NCI-H2107 treated with DMSO at 0.1 percent for 48 hours (cell line): ENCODE measurements at regions not wholly inside any gene's neighbourhood (a gene's known extent, or its start where the extent isn't known, plus 50 kb on each side); places are given as distances from the start of the nearest gene placed in this dataset.
"Not testable (repeated sequence)": the region's sequence is repeated elsewhere in the genome, so short reads cannot be mapped to it uniquely, and the experiment has no call there.

Experiments
- DNase-seq: peaks from one replicate; lab custom pipeline; 2025; ENCODE audit not compliant: unreplicated experiment; lab: John Stamatoyannopoulos, UW

DNA sequence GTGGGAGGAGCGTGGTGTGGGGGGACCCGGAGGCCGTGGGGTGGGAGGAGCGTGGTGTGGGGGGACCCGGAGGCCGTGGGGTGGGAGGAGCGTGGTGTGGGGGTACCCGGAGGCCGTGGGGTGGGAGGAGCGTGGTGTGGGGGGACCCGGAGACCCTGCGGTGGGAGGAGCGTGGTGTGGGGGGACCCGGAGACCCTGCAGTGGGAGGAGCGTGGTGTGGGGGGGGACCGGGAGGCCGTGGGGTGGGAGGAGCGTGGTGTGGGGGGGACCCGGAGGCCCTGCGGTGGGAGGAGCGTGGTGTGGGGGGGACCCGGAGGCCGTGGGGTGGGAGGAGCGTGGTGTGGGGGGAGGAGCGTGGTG, 203.5 kb downstream of the DLL1 start:
- DNase-seq, result not testable (repeated sequence)

DNA sequence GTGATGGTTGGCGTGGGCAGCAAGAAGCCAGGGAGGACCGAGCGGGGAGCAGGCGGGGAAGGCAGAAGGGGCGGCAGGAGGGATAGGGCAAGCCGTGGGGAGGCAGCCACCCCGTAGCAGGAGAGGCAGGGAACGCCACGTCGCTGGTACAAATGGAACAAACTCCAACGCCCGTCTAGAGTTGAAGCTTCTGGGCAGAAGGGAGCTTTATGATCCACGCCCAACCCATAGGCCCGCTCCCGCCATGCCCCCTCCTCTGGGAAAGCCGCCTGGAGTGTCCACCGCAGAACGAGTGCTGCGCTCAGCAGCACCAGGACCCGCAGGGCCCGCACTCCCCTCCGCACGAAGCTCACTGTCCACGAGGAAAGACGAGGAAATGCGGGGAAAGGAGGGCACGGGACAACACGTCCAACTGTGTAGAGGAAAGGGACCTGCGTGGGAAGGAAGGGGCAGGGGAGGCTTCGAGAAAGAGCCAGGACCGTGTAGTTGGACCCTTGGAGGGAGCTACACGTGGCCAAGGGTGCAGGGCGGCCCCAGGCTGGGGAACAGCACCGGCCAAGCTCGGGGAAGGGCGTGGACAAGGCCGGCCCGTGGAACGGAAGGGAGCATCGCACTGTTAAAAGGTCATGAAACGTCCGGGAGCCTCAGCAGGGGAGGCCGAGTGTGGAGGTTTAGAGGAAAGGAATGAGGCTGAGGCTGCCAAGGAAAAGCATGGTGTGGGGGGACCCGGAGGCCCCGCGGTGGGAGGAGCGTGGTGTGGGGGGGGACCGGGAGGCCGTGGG, 204.0 kb downstream of the DLL1 start:
- DNase-seq, result no peak

DNA sequence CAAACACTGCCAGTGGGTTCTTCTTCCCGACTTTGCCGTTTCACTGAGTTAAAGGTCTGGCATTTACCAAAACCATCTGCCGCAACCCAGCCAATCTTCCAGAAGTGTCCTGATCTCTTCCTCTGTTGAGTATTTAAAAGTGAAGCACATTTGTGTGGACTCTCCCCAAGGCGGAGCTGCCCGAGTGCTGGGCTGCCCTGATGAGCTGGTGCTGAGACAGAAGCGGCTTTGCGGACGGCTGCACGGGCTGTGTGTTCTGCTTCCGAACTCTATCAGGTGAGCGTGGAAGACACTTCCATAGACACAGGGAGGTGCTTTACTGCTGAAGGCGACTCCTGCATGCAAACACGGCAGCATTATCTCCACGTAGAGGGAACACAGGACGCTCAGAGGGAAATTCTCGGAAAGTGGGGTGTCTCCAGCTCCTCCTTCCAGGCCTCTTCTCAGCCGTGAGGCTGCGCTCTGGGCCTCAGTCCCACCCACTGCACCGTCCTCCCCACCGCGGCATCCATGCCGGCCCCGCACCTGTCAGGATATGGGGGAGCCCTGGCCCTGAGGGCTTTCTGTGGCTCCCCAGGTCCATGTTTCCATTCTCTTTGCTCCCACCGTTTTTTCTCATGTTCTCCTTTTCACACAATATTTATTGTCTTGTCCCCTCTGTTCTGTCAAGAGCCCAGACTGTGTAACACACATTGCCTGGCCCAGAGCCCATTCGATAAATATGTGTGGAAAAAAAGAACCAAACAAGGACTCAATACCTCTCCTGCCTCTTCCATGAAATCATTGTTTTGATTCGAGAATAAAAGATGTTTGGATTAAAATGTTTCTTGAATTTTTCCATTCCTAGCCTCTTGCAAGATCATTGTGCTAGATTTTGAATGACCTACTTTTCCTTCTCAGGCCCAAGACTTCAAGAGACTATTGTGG, 205.1 kb downstream of the DLL1 start:
- DNase-seq, result no peak

DNA sequence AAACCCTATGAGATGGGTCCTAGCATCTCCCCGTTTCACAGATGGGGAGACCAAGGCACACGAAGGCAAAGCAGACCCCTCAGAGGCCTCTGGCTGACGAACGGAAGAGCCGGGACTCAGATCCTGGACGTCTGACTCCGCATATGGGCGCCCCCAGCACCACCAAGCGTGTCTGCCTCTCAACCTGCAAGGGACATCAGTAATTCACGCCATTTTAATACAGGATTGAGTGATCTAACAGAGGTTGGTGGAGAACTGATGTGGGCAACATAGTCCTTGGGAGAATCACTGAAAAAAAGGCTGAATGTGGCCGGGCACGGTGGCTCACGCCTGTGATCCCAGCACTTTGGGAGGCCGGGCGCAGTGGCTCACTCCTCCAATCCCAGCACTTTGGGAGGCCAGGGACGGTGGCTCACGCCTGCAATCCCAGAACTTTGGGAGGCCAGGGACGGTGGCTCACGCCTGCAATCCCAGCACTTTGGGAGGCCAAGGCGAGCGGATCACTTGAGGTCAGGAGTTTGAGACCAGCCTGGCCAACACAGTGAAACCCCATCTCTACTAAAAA, 206.6 kb downstream of the DLL1 start:
- DNase-seq, result no peak

DNA sequence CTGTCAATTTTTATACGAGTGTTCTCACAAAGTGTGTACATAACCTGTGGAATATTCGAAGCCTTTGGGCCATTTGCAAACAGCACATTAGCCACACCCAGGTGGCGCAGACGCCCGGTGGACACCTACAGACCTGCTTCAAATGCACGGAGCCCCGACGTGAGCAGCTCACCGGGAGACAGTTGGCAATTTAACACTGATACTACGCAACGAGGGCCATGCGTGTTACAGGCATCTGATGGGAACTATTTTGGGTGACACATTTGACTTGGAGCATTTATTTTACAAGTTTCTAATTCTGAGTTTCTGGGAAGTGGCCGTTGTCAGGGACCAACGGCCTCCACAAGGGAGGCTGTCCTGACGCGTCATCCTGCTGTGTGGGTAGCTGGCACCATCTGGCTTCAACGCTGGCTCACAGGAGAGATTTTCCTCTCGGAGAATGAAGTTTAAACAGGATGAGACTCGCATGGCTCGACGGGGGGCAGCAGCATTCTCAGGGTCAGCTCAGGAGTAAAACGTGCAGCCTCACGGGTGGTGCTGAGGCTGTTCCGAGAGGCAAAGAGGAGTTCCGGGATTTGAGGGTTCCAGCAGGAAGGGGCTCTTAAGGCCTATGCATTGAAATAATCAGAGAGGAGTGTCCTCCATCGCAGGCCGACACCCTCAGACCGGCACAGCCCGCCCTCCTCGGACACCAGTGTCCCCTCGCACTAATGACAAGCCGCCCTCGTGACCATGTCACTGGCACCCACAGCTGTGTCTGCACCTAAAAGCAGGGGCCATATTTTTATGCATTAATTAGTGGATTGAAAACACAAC, 207.4 kb downstream of the DLL1 start:
- no peak for DNase-seq

DNA sequence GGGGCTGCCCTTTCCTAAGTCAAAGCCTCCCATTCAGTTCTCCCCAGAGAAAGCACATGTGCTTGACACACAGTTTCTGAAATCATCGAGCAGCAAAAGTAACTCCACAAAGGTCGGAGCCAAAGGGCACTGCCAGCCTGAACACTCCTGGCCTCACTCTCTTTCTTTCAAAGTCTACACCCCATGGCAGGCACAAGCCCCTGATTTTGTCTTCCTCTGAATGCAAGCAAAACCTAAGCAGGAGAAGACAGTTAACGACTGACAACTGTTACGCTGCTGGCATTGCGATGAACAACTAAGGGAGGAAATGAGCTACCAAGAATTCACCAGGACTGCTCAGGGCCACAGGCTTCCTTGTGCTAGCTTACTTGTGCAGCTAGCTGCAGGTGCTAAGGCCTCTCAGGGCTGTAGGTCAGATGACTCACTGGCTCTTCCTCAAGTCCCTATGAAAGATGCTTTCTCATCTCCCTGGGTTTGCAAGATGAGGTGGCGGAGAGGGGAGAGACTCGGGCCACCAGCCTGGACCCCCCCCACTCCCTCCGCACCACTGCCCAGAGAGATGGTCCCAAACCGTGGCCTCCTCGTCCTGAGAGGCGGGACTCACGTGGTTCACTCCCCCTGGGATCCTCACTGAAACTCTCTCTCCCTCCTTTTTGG, 208.2 kb downstream of the DLL1 start:
- no peak for DNase-seq

DNA sequence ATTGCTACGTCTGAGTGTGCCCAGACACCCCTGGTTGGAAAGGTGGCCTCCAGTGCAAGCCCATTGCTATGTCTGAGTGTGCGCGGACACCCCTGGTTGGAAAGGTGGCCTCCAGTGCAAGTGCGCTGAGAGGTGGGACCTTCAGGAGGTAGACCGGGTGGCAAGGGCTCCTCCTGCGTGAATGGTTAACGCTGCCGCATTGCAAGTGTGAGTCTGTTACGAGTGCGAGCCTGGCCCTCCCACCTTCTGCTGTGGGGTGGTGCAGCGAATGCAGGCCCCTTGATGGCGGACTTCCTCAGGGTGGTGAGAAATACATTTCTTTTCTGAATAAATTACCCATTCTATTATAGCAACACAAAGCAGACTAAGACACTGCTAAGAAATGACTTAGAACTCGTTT, 208.8 kb downstream of the DLL1 start:
- no peak for DNase-seq

DNA sequence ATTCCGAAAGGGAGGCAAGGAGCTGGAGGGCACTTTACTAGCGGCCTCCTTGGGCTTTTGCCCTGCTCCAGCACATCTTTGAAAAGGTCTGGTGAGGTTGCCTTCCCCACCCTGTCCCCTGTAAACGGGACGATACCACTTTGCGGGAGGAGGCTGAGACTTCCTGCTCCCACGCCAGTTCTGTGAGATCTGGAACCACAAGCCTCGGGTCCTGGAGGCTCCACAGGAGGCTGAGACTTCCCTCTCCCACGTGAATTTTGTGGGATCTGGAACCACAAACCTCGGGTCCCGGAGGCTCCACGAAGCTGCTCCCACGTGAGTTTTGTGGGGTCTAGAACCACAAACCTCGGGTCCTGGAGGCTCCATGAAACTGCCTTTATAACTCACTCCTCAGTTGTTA, 209.3 kb downstream of the DLL1 start:
- no peak for DNase-seq

DNA sequence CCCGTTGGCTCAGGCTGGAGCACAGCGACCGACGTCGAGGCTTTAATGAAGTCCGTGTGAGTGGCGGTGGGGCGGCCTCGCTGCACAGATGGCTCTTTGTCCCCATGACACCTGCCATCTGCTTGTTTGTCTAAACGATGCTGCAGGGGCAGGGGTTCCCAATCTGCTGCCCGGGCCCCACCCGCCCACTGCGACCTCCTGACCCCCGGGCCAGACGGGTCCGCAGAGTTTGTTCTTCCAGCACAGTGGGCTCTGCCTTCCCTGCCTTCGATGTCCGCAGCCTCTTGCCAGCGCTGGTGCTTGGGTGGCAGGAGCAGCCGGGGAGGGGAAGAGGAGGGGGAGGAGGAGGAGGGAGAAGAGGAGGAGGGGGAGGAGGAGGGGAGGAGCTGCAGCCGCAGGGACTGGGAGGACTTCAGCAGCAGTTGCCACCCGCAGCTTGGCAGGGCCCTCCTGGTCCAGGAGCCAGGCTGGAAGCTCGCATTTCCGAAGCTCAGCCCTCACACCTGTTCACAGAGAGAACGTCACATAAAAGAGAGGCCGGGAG, 210.0 kb downstream of the DLL1 start:
- peak; percentile 17 for DNase-seq

DNA sequence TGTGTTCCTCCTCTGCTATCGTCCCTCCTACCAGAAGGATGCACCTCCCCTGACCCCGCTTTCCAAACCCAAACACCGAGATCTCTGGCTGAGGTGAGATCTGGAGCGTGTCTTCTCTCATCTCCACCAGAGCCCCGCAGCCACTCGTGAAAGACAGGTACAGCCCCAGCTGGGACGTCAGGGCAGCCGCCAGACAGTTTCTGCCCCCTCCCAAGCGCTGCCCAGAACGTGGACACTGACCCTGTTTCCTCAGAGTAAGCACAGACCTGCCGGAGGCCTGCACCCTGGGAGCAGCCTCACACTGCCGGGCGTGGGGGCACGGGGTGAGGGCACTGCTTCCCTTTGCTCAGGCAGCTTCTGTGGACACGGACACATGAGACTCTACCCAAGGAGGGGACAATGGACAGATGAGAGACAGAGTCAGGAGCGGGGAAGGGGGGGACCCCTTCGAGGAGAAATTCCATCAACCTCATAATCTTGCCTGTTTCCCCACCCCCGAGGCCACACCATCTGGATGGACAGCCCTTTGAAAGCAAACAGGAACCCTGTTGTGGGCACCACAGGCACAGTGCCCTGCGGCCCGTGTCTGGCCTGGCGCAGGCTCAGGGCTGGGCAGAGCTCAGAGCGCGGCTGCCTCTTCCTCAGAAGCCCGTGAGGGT, 210.6 kb downstream of the DLL1 start:
- no peak for DNase-seq

DNA sequence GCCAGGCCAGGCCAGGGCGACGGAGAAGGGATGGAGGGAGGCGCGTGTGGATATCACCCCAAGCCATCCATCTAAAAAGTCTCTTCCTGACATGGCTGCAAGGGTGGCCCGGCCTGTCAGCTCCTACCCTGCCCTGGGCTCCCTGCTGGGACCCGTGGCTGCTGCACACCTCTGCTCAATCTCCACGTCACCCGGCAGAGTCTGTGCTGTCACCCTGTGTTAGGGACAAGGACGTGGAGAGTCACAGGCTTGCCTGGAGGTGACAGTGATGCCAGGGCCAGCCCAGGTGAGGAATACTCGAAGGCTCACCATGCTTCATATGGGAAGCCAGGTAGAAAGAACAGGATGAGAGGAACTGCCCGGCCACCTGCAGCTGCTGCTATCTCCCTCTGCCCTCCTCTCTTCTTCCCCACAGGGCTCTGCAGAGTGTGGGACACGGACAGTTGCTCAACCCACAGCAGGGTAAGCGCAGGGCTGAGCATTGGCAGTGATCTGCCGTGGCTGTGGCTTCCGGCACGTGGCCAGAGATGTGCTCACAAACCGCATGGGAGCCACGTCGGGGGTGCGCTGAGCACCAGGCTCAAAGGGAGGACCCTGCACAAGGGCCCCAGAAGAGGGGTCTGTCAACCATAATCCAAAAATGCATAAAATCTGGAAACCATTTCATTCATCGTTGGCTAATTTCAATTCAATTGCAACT, 214.3 kb downstream of the DLL1 start:
- DNase-seq, result no peak

DNA sequence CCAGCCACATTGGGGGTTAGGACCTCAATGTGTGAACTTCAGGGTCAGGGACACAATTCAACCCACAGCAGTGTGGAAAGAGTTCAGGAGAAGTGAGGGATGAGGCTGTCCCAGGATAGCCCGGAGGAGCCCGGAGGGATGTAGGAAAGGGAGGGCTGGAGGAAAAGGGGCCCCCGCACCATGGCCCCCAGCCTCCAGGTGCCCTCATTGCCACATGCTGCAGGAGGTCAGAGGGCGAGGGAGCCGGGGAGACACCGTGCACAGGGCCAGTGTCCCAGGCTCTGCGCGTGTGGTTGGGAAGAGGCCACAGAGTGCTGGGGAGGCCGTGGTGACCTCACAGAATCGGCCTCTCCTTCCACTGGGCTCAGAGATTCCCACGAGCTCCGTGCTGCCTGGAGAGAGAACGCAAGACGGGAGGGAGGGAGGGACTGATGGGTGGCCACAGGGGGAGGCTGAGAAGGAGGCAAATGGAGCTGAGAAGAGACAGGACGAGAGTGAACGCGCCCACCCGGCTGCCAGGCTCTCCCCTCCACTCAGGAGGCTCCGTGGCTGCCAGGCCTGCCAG, 215.1 kb downstream of the DLL1 start:
- no peak for DNase-seq

DNA sequence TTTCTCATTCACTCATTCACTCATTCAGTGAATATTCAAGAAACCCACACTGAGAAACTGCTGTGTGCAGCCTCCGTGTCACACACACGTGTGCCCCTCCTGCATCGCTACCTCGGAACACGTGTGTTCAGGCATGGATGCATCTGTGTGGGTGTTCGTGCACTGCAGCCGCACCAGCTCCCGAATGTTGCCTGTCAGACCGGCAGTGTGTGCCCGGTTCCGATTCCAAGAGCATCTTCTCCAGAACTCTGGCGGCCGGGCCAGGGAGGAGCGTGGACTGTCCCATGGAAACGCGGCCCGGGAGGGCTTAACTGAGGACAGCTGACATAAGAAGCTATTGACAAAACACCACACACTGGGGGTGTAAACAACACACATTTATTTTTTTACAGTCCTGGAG, 216.0 kb downstream of the DLL1 start:
- DNase-seq, result no peak

DNA sequence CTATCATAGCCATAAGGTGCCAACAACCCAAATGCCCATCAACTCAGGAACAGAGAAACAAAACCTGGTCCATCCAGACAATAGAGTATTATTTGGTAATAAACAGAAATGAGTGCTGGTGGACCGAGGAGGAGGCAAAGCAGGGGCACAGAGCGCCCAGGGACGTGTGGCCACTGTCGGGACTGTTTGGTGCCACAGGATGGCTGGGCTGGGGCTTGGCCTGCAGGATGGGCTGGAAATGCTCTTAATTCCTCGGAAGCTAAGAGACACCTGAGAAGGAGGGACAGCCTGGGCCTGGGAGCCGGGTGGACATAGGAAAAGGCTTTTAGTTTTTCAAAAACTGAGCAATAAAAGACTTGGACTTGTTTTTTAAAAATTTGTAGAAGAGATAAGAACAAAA, 216.4 kb downstream of the DLL1 start:
- no peak for DNase-seq

DNA sequence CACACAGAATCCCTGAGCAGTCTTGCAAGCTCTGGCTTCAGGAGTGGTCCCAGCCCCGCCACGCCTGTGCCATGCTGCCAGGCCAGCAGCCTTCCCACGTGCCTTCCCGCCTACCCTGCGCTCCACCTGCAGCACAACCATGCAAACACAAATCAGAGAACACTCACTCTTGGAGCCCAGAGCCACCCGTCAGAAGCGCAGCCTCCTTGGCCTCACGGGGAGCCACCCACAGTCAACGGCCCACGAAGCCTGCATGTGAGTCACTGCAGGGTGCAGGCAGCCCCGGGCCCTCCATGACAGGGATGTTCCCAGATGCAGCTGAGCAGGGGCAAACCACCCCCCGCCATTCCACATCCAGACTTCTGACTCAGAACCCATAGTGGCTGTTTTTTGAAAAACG, 217.0 kb downstream of the DLL1 start:
- no peak for DNase-seq

DNA sequence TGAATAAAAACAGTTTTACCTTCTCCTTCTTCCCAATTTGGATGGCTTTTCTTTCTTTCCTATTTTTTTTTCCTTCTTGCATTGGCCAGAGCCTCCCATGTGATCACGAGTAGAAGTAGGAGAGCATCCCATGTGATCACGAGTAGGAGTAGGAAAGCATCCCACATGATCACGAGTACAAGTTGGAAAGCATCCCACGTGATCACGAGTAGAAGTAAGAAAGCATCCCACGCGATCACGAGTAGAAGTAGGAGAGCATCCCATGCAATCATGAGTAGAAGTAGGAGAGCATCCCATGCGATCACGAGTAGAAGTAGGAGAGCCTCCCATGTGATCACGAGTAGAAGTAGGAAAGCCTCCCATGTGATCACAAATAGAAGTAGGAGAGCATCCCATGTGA, 218.6 kb downstream of the DLL1 start:
- no peak for DNase-seq

DNA sequence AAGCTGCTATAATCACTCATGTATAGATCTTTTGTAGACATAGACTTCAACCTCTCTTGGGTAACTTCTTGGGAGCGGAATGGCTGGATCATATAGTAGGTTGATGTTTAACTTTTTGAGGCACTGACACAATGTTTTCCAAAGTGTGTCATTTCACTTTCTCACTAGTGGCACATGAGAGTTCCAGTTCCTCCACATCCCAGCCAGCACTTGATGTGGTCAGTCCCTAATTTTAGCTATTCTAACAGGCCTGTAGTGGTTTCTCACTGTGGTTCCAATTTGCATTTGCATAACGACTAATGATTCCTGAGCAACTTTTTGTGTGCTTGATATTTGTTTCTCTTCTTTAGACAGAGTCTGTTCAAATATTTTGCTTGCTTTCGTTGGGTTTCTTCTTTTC, 221.3 kb downstream of the DLL1 start:
- no peak for DNase-seq

DNA sequence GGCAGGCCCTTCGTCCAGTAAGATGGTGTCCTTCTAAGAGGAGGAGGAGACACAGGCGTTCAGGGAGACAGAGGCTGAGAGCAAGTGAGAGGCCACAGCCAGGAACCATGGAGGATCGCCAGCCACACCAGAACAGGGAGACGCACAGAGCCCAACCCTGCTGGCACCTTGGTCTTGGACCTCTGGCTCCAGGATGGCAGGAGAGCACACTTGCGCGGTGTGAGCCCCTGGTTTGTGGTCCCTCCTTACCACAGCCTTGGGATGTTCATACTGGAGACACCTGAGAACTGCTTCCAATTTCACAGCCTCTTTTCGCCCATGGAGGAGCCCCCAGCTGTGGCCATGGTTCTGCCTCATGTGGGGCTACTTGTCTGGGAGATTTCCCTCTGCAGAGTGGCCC, 222.4 kb downstream of the DLL1 start:
- DNase-seq, result no peak

DNA sequence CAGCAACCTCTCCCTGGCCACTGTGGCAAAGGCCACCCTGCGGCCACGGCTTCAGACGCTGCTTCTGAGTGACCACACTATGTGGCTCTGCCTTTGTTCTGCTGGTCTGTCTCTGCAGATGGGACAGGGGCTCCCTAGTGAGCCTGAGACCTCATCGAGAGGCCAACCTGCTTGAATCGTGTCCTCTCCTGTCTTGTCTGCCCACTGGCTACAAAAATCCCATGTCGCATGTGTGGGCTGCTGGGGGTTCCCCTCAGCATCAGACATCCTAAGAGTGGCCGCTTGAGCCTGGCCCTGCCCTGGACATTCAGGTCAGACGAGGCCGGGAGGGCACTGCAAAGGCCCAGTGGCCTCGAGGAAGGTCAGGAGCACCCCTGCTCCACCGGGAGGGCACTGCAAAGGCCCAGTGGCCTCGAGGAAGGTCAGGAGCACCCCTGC, 222.9 kb downstream of the DLL1 start:
- no peak for DNase-seq
